22Rv1 (cell line): ENCODE measurements at regions not wholly inside any gene's neighbourhood (a gene's known extent, or its start where the extent isn't known, plus 50 kb on each side); places are given as distances from the start of the nearest gene placed in this dataset.
"Not testable (repeated sequence)": the region's sequence is repeated elsewhere in the genome, so short reads cannot be mapped to it uniquely, and the experiment has no call there.

ENCODE experiments used
- CTCF ChIP-seq: fragments of 450-650 bp; IDR thresholded peaks from 2 replicates; pipeline ENCODE4 v1.5.1; 2017; ENCODE audit warnings: mild to moderate bottlenecking
- ZFX ChIP-seq: fragments of 450-650 bp; IDR thresholded peaks from 2 replicates; pipeline ENCODE4 v1.6.1; 2017; ENCODE audit warnings: antibody characterized with exemption, borderline replicate concordance

- TF ChIP-seq CTCF, ZFX: not testable (repeated sequence)
These were observed 760.3 kb downstream of the TTLL7 start for GRCh38 chr1:83238654-83239053.
